Mucosa of descending colon (tissue), 3 donors: ENCODE measurements at regions not wholly inside any gene's neighbourhood (a gene's known extent, or its start where the extent isn't known, plus 50 kb on each side); places are given as distances from the start of the nearest gene placed in this dataset.
A peak's percentile ranks its signal among the peaks of the same experiment; 100 is the strongest.

Experiments
- ATAC-seq: fragments of 200-7000 bp; cut with Tn5 transposase; one replicate; pipeline ENCODE4 v1.9.1; 2020; ENCODE audit warnings: mild to moderate bottlenecking, moderate library complexity
- DNase-seq, 3 donors: peaks; one replicate each; pipeline ENCODE4 v3.0.0-alpha.2; 2020
- H3K36me3 ChIP-seq: fragments of 200-600 bp; one replicate; pipeline ENCODE4 v1.8.0; 2021; ENCODE audit warnings: low read depth, mild to moderate bottlenecking
- H3K4me1 ChIP-seq: fragments of 200-600 bp; one replicate; pipeline ENCODE4 v1.8.0; 2021; ENCODE audit warnings: low read depth, mild to moderate bottlenecking
- H3K4me3 ChIP-seq: fragments of 200-600 bp; one replicate; pipeline ENCODE4 v1.8.0; 2021; ENCODE audit warnings: mild to moderate bottlenecking
- H3K9me3 ChIP-seq: fragments of 200-600 bp; one replicate; pipeline ENCODE4 v1.8.0; 2021; ENCODE audit warnings: mild to moderate bottlenecking
- intact Hi-C, 2 donors: fragments of 100-400 bp; cut with DNase I in 1 of 2; cut with micrococcal nuclease in 1 of 2; formaldehyde crosslinking; loops; one replicate each; pipeline versions ENCODE4 v1.11.0 to v1.11.1; 2022; cut with DNase I, micrococcal nuclease
- TF ChIP-seq, protein P1 (sequence below): fragments of 200-600 bp; IDR thresholded peaks from one replicate; pipeline ENCODE4 v1.8.0; 2022; ENCODE audit warnings: antibody characterized with exemption, mild to moderate bottlenecking
- donor health status: DM: no; HTN: no; CAD: no; lungs with moderate emphysema.
- donor health status: DM: no; HTN: no; CAD: no.
- donor health status: DM: no; HTN: yes; CAD: no.

DNA sequence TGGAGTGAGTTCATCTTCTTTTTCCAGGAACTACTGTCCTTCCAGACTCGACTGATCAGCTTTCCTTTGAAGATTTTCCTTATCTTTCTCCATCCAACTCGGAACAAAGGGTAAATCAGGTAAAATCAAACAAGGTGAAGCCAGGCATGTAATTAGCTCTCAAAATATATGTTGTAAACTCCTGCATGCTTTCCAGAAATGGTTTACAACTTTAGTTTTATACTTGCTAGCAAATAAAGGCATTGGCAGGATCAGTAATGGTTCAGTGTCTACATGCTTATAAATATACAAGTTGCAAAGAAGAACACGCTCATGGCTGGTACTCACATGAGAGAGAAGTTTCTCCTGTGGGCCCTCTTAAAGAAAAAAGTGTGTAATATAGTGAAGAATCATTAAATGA lies 102.5 kb downstream of the FSCB start:
- intact Hi-C loops = no loop called here
- Histone ChIP-seq H3K4me3 (no peak overlapping the region), H3K9me3 (no peaks in the 10 kb centered on the region), H3K4me1 (no peaks in the 10 kb centered on the region), H3K36me3 (no peaks in the 10 kb centered on the region)
- TF ChIP-seq, protein P1, sequence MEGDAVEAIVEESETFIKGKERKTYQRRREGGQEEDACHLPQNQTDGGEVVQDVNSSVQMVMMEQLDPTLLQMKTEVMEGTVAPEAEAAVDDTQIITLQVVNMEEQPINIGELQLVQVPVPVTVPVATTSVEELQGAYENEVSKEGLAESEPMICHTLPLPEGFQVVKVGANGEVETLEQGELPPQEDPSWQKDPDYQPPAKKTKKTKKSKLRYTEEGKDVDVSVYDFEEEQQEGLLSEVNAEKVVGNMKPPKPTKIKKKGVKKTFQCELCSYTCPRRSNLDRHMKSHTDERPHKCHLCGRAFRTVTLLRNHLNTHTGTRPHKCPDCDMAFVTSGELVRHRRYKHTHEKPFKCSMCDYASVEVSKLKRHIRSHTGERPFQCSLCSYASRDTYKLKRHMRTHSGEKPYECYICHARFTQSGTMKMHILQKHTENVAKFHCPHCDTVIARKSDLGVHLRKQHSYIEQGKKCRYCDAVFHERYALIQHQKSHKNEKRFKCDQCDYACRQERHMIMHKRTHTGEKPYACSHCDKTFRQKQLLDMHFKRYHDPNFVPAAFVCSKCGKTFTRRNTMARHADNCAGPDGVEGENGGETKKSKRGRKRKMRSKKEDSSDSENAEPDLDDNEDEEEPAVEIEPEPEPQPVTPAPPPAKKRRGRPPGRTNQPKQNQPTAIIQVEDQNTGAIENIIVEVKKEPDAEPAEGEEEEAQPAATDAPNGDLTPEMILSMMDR = no peak
- ATAC-seq (peak; percentile 88), DNase-seq (no peak)

DNA sequence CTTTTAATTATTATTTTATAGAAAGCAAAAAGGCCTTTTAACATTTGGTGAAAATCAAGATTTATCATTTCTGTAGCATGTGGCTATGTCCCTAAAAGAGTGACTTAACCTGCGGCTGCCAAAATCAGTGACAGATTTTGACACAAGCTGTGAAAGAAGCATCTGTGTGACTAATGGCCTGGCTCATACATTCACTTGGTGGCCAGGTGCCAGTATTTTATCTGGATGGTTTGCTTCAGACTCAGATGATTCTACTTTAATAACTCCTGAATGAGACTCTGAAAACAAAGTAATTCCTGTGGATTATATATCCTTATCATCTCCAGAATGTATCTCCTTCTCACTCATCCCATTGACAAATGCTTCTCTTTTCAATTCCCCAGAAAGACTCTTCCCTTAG lies 103.0 kb downstream of the FSCB start:
- H3K4me3 ChIP-seq = no peak overlapping the region
- intact Hi-C loops = no loop called here
- H3K9me3 ChIP-seq = no peaks in the 10 kb centered on the region
- no peaks in the 10 kb centered on the region for H3K4me1 ChIP-seq
- peak in 1 of 3 donors; percentile 35 for DNase-seq
- ATAC-seq = no peak
- H3K36me3 ChIP-seq = no peaks in the 10 kb centered on the region
- TF ChIP-seq, protein P1 = no peak

DNA sequence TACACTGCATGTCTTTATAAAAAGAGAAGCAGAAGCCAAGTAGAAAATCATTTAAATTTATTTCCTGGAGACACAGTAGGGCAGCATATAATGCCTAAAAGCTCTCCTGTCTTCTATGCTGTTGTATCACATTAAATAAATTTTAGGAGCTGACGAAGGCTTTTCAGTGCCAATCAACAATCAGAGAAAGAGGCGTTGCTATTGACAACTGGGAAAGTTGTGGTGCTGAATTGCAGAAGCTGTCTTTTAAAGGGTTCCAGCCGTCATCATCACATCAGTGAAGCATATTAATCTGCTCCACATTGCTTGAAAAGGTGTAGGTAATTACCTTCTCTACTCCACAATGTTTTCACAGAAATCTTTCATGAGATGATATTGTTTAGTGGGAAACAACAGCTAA lies 103.9 kb downstream of the FSCB start:
- intact Hi-C loops = no loop called here
- ATAC-seq = no peak
- Histone ChIP-seq H3K4me3 (no peak overlapping the region), H3K4me1 (no peaks in the 10 kb centered on the region), H3K36me3 (no peaks in the 10 kb centered on the region), H3K9me3 (no peaks in the 10 kb centered on the region)
- TF ChIP-seq, protein P1 = no peak
- DNase-seq = no peak

DNA sequence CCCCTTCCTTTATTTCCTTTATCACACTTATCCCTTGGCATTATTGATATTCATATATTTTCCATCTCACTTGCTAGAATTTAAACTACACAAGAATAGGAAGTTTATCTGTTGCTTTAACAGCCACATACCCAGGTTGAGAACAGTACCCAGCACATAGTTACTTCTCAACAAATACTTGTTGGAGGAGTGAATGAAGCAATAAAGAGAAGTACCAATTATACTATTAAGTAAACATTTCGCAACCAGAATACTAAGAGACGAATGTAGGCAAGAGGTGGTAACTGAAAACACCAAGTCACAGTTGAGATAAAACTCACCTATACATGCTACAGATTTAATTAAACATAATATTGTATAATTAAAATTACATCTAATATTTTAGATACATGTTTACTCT lies 110.9 kb downstream of the FSCB start:
- intact Hi-C loops = no loop called here

DNA sequence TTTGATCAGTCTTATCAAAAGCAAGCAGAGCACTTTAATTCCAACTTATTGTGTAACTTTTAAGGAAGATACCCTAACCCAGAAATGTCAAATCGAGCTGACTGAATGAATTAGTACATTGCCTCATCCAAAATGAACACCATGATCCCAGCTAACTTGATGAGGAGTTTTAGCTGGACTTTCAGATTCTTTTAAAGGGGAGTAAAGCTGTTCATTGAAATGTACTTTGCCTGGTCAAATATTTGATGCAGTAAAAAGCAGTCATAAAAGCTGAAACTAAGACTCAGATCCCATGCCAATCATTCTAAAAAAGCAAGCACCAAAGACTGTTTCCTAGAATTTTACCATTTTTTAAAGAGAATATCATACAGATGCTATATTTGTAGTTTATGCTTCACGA lies 114.1 kb downstream of the FSCB start:
- H3K9me3 ChIP-seq = no peaks in the 10 kb centered on the region
- TF ChIP-seq, protein P1 = no peak
- H3K36me3 ChIP-seq = no peaks in the 10 kb centered on the region
- DNase-seq (no peak), ATAC-seq (peak; percentile 78)
- H3K4me1 ChIP-seq = no peaks in the 10 kb centered on the region
- no peak overlapping the region for H3K4me3 ChIP-seq
- intact Hi-C loops = no loop called here

More for the DNA sequence above, 110.9 kb downstream of the FSCB start:
- Histone ChIP-seq H3K4me1 (no peaks in the 10 kb centered on the region), H3K36me3 (no peaks in the 10 kb centered on the region), H3K9me3 (no peaks in the 10 kb centered on the region), H3K4me3 (no peak overlapping the region)
- DNase-seq = no peak
- ATAC-seq = no peak
- TF ChIP-seq, protein P1 = no peak

DNA sequence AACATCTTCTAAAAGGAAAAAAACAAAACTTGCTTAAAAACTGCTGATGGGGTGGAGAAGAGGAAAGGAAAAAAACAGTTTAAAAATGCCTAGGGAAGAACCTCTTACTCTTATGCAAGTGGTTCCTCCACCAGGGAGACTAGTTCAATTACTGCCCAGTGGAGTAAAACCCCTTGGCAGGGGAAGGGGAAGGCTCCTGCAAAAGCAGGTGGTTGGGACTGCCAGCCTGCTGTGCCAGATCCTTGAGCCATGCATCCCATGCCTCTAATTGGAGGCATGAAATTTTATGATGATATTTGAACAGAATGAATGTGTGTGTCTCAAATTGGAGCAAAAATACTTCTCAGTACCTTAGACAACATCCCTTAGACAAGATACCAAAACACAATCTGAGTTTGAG lies 118.8 kb downstream of the FSCB start:
- Histone ChIP-seq H3K4me1 (no peaks in the 10 kb centered on the region), H3K4me3 (no peak overlapping the region), H3K9me3 (no peaks in the 10 kb centered on the region), H3K36me3 (no peaks in the 10 kb centered on the region)
- DNase-seq = no peak
- TF ChIP-seq, protein P1 = no peak
- intact Hi-C loops = no loop called here
- ATAC-seq = no peak
